ENCODE measurements at regions not wholly inside any gene's neighbourhood (a gene's known extent, or its start where the extent isn't known, plus 50 kb on each side); places are given as distances from the start of the nearest gene placed in this dataset.

- TF ChIP-seq POLR2AphosphoS5 (IDR thresholded peaks at IDR 0.05; ENCODE audit: low read depth, low read length), result no peak
- TF ChIP-seq TAF1 (IDR thresholded peaks at IDR 0.05; ENCODE audit: borderline replicate concordance, insufficient read depth, low read length), result no peak
- TF ChIP-seq REST (IDR thresholded peaks at IDR 0.05; ENCODE audit: insufficient read depth in 1 of 2, low read depth in 2 of 2, low read length in 2 of 2), result no peak
- no peak for TF ChIP-seq SIN3A (IDR thresholded peaks at IDR 0.05; ENCODE audit: borderline replicate concordance, insufficient read depth, low read length)
Observed at GRCh38 chr6:119598883-119599282, 249.3 kb upstream of the MAN1A1 start.

Data from PFSK-1 (cell line).